ENCODE measurements at regions not wholly inside any gene's neighbourhood (a gene's known extent, or its start where the extent isn't known, plus 50 kb on each side); places are given as distances from the start of the nearest gene placed in this dataset.

GRCh38 chr9:108609227-108609896 is 246.4 kb downstream of the ACTL7B start:
- no peak for TF ChIP-seq EZH2 (IDR thresholded peaks at IDR 0.05; ENCODE audit: borderline replicate concordance)
- TF ChIP-seq EZH2phosphoT487 (IDR thresholded peaks at IDR 0.05; ENCODE audit: low read depth, severe bottlenecking, unreplicated experiment): no peak
